Neural cell (in vitro differentiated cells): ENCODE measurements at regions not wholly inside any gene's neighbourhood (a gene's known extent, or its start where the extent isn't known, plus 50 kb on each side); places are given as distances from the start of the nearest gene placed in this dataset.

Experiments
- POLR2AphosphoS5 ChIP-seq: IDR thresholded peaks from 2 replicates; pipeline ENCODE4 v1.6.1; 2012
- TAF1 ChIP-seq: IDR thresholded peaks from 2 replicates; pipeline ENCODE4 v1.6.1; 2012; ENCODE audit warnings: low read depth
- TF ChIP-seq, protein P1 (sequence below): fragments of 450-650 bp; IDR thresholded peaks from 2 replicates; pipeline ENCODE4 v1.5.1; 2014; ENCODE audit warnings: antibody characterized with exemption, mild to moderate bottlenecking, moderate library complexity; ENCODE audit not compliant: poor library complexity, severe bottlenecking

DNA sequence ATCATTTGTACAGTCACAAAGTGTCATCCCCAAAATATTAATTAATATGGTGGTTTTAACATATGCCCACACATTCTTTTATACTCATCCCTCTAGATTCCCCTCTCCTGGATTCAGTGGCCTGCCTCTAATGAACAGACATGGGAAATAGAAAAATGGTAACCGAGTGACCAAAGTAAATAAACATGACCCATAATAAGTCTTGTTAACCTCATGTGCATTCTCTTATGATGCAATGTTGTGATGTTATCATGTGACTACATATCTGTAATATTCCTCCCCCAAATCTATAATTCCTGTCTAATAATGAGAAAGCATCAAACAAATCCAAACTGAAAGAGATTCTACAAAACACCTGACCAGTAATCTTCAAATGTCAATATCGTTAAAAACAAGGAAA lies 164.5 kb upstream of the PRSS1 start:
- TF ChIP-seq POLR2AphosphoS5 (no peak), TAF1 (no peak)
- TF ChIP-seq, protein P1, sequence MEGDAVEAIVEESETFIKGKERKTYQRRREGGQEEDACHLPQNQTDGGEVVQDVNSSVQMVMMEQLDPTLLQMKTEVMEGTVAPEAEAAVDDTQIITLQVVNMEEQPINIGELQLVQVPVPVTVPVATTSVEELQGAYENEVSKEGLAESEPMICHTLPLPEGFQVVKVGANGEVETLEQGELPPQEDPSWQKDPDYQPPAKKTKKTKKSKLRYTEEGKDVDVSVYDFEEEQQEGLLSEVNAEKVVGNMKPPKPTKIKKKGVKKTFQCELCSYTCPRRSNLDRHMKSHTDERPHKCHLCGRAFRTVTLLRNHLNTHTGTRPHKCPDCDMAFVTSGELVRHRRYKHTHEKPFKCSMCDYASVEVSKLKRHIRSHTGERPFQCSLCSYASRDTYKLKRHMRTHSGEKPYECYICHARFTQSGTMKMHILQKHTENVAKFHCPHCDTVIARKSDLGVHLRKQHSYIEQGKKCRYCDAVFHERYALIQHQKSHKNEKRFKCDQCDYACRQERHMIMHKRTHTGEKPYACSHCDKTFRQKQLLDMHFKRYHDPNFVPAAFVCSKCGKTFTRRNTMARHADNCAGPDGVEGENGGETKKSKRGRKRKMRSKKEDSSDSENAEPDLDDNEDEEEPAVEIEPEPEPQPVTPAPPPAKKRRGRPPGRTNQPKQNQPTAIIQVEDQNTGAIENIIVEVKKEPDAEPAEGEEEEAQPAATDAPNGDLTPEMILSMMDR = no peak
